NB4 (cell line): ENCODE measurements at regions not wholly inside any gene's neighbourhood (a gene's known extent, or its start where the extent isn't known, plus 50 kb on each side); places are given as distances from the start of the nearest gene placed in this dataset.

Source experiments
- POLR2A ChIP-seq: IDR thresholded peaks from 2 replicates; pipeline ENCODE4 v1.6.1; 2011; ENCODE audit warnings: mild to moderate bottlenecking; ENCODE audit not compliant: insufficient read length; ENCODE audit errors: extremely low read depth
- TF ChIP-seq, protein P1 (sequence below): IDR thresholded peaks from one replicate; pipeline ENCODE4 v1.5.1; 2012; ENCODE audit warnings: low read depth, low read length
- TF ChIP-seq, protein P2 (sequence below): IDR thresholded peaks from 2 replicates; pipeline ENCODE4 v1.6.1; 2011; ENCODE audit warnings: low read depth, low read length

DNA sequence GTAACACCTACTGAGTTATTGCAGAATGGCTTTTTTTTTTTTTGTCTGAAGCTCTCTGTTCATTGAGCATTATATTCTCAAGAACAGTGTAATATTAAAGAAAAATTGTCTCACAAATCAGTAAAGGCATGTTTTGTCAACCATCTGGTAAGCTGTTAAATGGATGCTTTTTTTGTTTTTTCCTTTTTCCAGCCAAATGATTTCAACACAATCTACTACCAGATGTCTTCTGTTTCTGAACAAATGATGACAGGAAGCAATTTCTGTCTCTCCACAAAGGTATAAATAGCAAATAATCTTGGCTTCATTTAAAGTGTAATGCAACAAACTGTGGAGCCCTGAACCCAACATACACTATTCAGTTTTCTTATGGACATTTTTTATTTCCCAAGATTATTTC is 78.6 kb upstream of the RGS2 start:
- TF ChIP-seq, protein P1, sequence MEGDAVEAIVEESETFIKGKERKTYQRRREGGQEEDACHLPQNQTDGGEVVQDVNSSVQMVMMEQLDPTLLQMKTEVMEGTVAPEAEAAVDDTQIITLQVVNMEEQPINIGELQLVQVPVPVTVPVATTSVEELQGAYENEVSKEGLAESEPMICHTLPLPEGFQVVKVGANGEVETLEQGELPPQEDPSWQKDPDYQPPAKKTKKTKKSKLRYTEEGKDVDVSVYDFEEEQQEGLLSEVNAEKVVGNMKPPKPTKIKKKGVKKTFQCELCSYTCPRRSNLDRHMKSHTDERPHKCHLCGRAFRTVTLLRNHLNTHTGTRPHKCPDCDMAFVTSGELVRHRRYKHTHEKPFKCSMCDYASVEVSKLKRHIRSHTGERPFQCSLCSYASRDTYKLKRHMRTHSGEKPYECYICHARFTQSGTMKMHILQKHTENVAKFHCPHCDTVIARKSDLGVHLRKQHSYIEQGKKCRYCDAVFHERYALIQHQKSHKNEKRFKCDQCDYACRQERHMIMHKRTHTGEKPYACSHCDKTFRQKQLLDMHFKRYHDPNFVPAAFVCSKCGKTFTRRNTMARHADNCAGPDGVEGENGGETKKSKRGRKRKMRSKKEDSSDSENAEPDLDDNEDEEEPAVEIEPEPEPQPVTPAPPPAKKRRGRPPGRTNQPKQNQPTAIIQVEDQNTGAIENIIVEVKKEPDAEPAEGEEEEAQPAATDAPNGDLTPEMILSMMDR = no peak
- TF ChIP-seq, protein P2, sequence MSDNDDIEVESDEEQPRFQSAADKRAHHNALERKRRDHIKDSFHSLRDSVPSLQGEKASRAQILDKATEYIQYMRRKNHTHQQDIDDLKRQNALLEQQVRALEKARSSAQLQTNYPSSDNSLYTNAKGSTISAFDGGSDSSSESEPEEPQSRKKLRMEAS = no peak
- TF ChIP-seq POLR2A = no peak
